HepG2 (cell line): ENCODE measurements at regions not wholly inside any gene's neighbourhood (a gene's known extent, or its start where the extent isn't known, plus 50 kb on each side); places are given as distances from the start of the nearest gene placed in this dataset.

ENCODE experiments used
- ASH2L ChIP-seq: fragments of 300-600, 200-600 bp; sonication (generic); IDR thresholded peaks from 2 replicates; pipeline ENCODE4 v1.7.0; 2017; ENCODE audit warnings: low read depth, mild to moderate bottlenecking, moderate library complexity, mixed read lengths, low read length; ENCODE audit not compliant: insufficient read length
- GABPA ChIP-seq, 2 experiments: IDR thresholded peaks; 2 replicates each; pipeline ENCODE4 v1.6.1; 2011 to 2016; ENCODE audit warnings: low read depth in 2 of 2, low read length in 1 of 2, missing biosample characterization in 1 of 2, missing genetic modification characterization in 1 of 2
- GATAD2A ChIP-seq: IDR thresholded peaks from 2 replicates; pipeline ENCODE4 v1.6.1; 2016
- IKZF4 ChIP-seq: sonication (generic); formaldehyde crosslinking; IDR thresholded peaks from 2 replicates; pipeline ENCODE4 v1.5.1; 2020; ENCODE audit warnings: borderline replicate concordance, mild to moderate bottlenecking, low read depth, missing genetic modification reagents; ENCODE audit errors: not compliant biosample characterization
- KAT8 ChIP-seq: IDR thresholded peaks from 2 replicates; pipeline ENCODE4 v1.6.1; 2016; ENCODE audit warnings: missing genetic modification reagents, missing compliant biosample characterization
- KLF6 ChIP-seq: IDR thresholded peaks from 2 replicates; pipeline ENCODE4 v1.8.0; 2016; ENCODE audit warnings: missing biosample characterization, missing genetic modification reagents
- MIXL1 ChIP-seq: IDR thresholded peaks from 2 replicates; pipeline ENCODE4 v1.6.1; 2016
- NFIC ChIP-seq: IDR thresholded peaks from 2 replicates; pipeline ENCODE4 v1.6.1; 2012; ENCODE audit warnings: mild to moderate bottlenecking, low read length, inconsistent platforms
- SRY ChIP-seq: sonication (generic); formaldehyde crosslinking; IDR thresholded peaks from 2 replicates; pipeline ENCODE4 v1.8.0; 2022; ENCODE audit warnings: mild to moderate bottlenecking, missing genetic modification reagents
- ZNF136 ChIP-seq: sonication (generic); formaldehyde crosslinking; IDR thresholded peaks from 2 replicates; pipeline ENCODE4 v1.8.1; 2022; ENCODE audit warnings: low read depth, mild to moderate bottlenecking, moderate library complexity, missing genetic modification reagents
- ZNF432 ChIP-seq: sonication (generic); formaldehyde crosslinking; IDR thresholded peaks from 2 replicates; pipeline ENCODE4 v1.5.0; 2020; ENCODE audit warnings: missing genetic modification reagents, mild to moderate bottlenecking, borderline replicate concordance
- ZNF773 ChIP-seq: sonication (generic); formaldehyde crosslinking; IDR thresholded peaks from 2 replicates; pipeline ENCODE4 v1.4.0; 2020; ENCODE audit warnings: missing genetic modification reagents, borderline replicate concordance
- ZNF790 ChIP-seq: sonication (generic); formaldehyde crosslinking; IDR thresholded peaks from 2 replicates; pipeline ENCODE4 v1.8.0; 2022; ENCODE audit warnings: missing genetic modification reagents, mild to moderate bottlenecking, borderline replicate concordance
- TF ChIP-seq, protein P1 (sequence below), 2 experiments: sonication (generic) in 1 of 2; formaldehyde crosslinking in 1 of 2; IDR thresholded peaks; 2 replicates each; pipeline versions ENCODE4 v1.6.1 to v1.9.0; 2014 to 2022; ENCODE audit warnings: antibody characterized with exemption in 1 of 2, borderline replicate concordance in 1 of 2, inconsistent platforms in 1 of 2, low read depth in 1 of 2, missing genetic modification reagents in 1 of 2
- TF ChIP-seq, protein P2 (sequence below): IDR thresholded peaks from 2 replicates; pipeline ENCODE4 v1.6.1; 2016; ENCODE audit warnings: control low read depth
- TF ChIP-seq, protein P3 (sequence below): sonication (generic); formaldehyde crosslinking; conservative IDR thresholded peaks from 2 replicates; pipeline ENCODE4 v1.4.0; 2020; ENCODE audit warnings: mild to moderate bottlenecking, missing genetic modification reagents, moderate library complexity

DNA sequence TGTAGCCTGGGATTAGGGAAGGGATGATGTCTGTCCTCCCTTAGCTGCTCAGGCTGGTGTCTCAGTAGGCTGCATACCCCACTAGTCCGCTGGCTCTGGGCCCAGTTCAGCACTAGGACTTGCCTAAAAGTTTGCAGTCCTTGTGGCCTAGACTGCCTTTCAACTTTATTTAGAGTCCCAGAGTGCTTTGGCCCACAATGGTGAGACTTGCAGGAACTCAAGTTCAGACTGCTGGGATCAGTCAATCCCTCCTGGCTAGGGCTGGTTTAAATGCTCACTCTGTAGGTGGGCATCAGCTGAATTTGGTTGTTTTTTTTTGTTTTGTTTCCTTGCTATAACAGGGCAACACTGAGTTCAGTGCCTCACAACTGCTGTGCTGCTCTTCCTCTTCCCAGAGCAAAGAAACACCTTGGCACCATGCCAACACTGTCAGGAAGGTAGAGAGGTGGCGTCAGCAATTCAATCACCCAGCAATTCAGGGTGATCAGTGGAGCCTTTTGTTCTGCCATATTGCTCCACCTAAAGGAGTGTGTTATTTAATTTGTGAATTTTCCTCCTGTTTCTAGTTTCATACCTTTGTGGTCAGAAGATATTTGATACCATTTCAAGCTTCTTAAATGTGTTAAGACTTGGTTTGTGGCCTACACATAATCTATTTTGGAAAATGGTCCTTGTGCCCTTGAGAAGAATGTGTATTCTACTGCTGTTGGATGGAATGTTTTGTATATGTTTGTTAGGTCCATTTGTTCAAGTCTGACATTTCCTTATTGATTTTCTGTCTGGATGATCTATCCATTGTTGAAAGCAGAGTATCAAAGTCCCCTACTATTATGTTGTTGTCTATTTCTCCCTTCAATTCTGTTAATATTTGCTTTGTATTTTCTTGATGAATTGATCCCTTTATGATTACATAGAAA is 284.0 kb upstream of the PMFBP1 start (continued):
- TF ChIP-seq KLF6 (CRISPR knock-in tag) (no peak), GABPA (IDR thresholded peaks at IDR 0.05; ENCODE audit: low read depth, low read length) (no peak), GABPA (CRISPR knock-in tag; IDR thresholded peaks at IDR 0.05; ENCODE audit: low read depth) (no peak; the same call in 1 of the 2 replicates), KAT8 (CRISPR knock-in tag) (peak; percentile 71), ZNF432 (CRISPR knock-in tag) (no peak), ZNF790 (CRISPR knock-in tag) (no peak), NFIC (peak; percentile 95), ZNF136 (CRISPR knock-in tag) (no peak), IKZF4 (CRISPR knock-in tag) (peak; percentile 26), ASH2L (peak; percentile 96), ZNF773 (CRISPR knock-in tag) (no peak), GATAD2A (CRISPR knock-in tag) (peak; percentile 93), MIXL1 (peak; percentile 95), SRY (CRISPR knock-in tag) (no peak)
- TF ChIP-seq, protein P1, sequence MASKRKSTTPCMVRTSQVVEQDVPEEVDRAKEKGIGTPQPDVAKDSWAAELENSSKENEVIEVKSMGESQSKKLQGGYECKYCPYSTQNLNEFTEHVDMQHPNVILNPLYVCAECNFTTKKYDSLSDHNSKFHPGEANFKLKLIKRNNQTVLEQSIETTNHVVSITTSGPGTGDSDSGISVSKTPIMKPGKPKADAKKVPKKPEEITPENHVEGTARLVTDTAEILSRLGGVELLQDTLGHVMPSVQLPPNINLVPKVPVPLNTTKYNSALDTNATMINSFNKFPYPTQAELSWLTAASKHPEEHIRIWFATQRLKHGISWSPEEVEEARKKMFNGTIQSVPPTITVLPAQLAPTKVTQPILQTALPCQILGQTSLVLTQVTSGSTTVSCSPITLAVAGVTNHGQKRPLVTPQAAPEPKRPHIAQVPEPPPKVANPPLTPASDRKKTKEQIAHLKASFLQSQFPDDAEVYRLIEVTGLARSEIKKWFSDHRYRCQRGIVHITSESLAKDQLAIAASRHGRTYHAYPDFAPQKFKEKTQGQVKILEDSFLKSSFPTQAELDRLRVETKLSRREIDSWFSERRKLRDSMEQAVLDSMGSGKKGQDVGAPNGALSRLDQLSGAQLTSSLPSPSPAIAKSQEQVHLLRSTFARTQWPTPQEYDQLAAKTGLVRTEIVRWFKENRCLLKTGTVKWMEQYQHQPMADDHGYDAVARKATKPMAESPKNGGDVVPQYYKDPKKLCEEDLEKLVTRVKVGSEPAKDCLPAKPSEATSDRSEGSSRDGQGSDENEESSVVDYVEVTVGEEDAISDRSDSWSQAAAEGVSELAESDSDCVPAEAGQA (IDR thresholded peaks at IDR 0.05; ENCODE audit: low read depth), result no peak
- TF ChIP-seq, protein P1 (CRISPR knock-in tag; IDR thresholded peaks at IDR 0.05; ENCODE audit: borderline replicate concordance), result peak; percentile 82; the same call in 1 of the 2 replicates
- TF ChIP-seq, protein P2, sequence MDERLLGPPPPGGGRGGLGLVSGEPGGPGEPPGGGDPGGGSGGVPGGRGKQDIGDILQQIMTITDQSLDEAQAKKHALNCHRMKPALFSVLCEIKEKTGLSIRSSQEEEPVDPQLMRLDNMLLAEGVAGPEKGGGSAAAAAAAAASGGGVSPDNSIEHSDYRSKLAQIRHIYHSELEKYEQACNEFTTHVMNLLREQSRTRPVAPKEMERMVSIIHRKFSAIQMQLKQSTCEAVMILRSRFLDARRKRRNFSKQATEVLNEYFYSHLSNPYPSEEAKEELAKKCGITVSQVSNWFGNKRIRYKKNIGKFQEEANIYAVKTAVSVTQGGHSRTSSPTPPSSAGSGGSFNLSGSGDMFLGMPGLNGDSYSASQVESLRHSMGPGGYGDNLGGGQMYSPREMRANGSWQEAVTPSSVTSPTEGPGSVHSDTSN, result peak; percentile 90
- TF ChIP-seq, protein P3, sequence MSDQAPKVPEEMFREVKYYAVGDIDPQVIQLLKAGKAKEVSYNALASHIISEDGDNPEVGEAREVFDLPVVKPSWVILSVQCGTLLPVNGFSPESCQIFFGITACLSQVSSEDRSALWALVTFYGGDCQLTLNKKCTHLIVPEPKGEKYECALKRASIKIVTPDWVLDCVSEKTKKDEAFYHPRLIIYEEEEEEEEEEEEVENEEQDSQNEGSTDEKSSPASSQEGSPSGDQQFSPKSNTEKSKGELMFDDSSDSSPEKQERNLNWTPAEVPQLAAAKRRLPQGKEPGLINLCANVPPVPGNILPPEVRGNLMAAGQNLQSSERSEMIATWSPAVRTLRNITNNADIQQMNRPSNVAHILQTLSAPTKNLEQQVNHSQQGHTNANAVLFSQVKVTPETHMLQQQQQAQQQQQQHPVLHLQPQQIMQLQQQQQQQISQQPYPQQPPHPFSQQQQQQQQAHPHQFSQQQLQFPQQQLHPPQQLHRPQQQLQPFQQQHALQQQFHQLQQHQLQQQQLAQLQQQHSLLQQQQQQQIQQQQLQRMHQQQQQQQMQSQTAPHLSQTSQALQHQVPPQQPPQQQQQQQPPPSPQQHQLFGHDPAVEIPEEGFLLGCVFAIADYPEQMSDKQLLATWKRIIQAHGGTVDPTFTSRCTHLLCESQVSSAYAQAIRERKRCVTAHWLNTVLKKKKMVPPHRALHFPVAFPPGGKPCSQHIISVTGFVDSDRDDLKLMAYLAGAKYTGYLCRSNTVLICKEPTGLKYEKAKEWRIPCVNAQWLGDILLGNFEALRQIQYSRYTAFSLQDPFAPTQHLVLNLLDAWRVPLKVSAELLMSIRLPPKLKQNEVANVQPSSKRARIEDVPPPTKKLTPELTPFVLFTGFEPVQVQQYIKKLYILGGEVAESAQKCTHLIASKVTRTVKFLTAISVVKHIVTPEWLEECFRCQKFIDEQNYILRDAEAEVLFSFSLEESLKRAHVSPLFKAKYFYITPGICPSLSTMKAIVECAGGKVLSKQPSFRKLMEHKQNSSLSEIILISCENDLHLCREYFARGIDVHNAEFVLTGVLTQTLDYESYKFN, result peak; percentile 98
